ENCODE measurements at regions not wholly inside any gene's neighbourhood (a gene's known extent, or its start where the extent isn't known, plus 50 kb on each side); places are given as distances from the start of the nearest gene placed in this dataset.

DNA sequence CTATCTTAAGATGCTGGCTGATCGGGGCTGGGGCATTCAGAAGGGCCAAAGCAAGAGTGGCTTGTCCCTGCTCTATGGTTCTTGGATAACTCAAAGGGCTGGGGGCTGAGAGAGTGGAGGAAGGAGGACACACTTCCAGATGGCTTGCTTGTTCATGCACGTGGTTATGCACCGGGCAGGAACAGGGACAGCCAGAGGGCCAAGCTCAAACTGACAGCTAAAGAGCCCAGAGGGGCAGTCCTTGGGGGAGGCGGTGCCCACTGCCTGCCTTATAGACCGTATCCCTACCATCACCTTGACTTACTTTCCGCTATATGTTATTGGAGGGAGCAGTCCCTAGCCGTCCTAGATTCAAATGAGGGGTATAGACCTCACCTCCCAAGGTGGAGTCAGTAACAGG is 192.7 kb upstream of the SVIL start:
- Mint-ChIP-seq H3K27me3 (ENCODE audit: low read depth) (peaks cover 6% of the 10 kb centered on the region), H3K4me3 (no peak overlapping the region), H3K9me3 (peaks cover 4% of the 10 kb centered on the region), H3K36me3 (ENCODE audit: low read depth) (no peaks in the 10 kb centered on the region), H3K27ac (peak overlapping the region; percentile 14 to 89 (median 39)), H3K4me1 (peaks cover 35% of the 10 kb centered on the region)
- TF ChIP-seq, protein P1, sequence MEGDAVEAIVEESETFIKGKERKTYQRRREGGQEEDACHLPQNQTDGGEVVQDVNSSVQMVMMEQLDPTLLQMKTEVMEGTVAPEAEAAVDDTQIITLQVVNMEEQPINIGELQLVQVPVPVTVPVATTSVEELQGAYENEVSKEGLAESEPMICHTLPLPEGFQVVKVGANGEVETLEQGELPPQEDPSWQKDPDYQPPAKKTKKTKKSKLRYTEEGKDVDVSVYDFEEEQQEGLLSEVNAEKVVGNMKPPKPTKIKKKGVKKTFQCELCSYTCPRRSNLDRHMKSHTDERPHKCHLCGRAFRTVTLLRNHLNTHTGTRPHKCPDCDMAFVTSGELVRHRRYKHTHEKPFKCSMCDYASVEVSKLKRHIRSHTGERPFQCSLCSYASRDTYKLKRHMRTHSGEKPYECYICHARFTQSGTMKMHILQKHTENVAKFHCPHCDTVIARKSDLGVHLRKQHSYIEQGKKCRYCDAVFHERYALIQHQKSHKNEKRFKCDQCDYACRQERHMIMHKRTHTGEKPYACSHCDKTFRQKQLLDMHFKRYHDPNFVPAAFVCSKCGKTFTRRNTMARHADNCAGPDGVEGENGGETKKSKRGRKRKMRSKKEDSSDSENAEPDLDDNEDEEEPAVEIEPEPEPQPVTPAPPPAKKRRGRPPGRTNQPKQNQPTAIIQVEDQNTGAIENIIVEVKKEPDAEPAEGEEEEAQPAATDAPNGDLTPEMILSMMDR (IDR thresholded peaks at IDR 0.05; ENCODE audit: unreplicated experiment in 3 of 3): no peak

DNA sequence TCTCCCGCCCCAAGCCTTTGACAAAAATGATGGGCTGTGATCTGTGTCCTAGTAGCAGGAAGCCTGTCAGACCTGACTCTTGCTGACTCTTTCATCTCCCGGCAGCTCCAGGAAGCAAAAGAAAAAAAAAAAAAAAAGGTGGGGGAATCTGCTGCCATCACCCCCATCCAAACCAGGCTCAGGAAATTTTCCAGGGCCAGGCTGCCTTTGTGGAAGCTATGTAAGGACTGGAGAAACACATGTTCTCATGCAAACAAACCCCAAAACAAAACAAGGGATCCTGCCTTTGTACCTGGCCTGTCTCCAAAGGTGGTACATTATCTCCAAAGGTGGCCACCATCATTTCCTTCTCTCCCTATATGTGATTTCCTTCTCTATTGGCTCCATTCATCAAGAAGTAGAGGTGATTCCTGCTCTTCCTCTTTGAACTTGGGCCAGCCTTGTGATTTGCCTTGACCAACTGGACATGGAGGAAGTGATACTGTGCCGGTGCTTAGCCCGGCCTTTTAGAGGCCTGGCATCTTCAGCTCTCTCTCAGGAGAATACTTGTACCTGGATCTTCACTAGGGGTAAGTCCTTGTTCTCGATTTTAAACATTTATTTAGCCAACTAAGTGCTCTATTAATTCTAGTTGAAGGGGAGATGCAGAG is 192.2 kb upstream of the SVIL start:
- TF ChIP-seq, protein P1 (IDR thresholded peaks at IDR 0.05; ENCODE audit: unreplicated experiment in 3 of 3): no peak
- peaks cover 6% of the 10 kb centered on the region for H3K27me3 Mint-ChIP-seq (ENCODE audit: low read depth)
- no peaks in the 10 kb centered on the region for H3K36me3 Mint-ChIP-seq (ENCODE audit: low read depth)
- peak overlapping the region in 2 of 3 experiments; percentile 14 to 79 for H3K27ac Mint-ChIP-seq
- H3K4me1 Mint-ChIP-seq: peaks cover 39% of the 10 kb centered on the region
- peaks cover 4% of the 10 kb centered on the region for H3K9me3 Mint-ChIP-seq
- no peak overlapping the region for H3K4me3 Mint-ChIP-seq

DNA sequence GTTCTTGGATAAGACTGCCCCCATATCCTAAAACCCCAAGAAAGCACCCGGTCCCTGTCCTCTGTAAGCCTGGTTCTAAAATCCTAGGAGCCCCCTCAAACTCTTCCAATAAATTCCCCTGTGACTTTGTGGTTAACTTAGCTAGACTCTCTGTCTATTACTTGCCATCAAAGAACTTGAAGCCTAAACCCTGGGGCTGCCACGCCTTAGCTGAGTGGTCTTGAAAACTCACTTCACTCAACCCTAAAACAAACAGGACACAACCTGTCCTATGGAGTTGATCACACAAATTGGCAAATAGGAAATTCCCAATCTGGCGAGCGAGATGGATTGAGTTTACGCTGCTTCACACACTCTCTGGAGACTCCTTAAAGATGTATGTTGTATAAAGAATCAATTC is 191.4 kb upstream of the SVIL start:
- H3K4me1 Mint-ChIP-seq: peaks cover 46% of the 10 kb centered on the region
- H3K9me3 Mint-ChIP-seq: peaks cover 4% of the 10 kb centered on the region
- no peaks in the 10 kb centered on the region for H3K36me3 Mint-ChIP-seq (ENCODE audit: low read depth)
- no peak overlapping the region for H3K4me3 Mint-ChIP-seq
- H3K27me3 Mint-ChIP-seq (ENCODE audit: low read depth): peaks cover 7% of the 10 kb centered on the region
- H3K27ac Mint-ChIP-seq: peak overlapping the region; percentile 14 to 79 (median 66)
- TF ChIP-seq, protein P1 (IDR thresholded peaks at IDR 0.05; ENCODE audit: unreplicated experiment in 3 of 3): no peak

DNA sequence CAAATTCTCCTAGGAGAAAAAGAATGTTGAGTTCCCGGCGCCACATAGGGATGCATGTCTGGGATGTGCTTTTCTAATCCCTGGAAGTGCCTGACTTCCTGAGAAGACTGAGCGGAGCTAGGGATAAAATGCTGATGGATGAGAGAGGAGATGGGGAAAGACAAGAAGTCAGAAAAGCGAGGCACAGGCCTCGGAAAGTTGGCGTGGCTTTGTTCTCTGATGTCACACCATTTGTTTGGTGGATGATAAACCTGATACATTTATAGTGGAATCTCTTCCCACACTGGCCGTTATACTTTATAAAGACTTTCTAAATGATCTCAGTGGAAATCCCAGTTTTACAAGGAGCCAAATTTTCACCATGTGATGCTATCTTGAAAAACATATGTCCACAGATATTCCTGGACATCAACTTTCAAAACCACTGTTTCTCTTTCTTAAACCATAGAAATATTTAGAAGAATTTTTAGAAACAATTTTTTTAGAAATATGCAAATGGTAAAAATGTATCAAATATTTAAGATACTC is 188.8 kb upstream of the SVIL start:
- peak overlapping the region; percentile 39 to 79 (median 77) for H3K27ac Mint-ChIP-seq
- H3K36me3 Mint-ChIP-seq (ENCODE audit: low read depth): no peaks in the 10 kb centered on the region
- TF ChIP-seq, protein P1 (IDR thresholded peaks at IDR 0.05; ENCODE audit: unreplicated experiment in 3 of 3): no peak
- H3K4me3 Mint-ChIP-seq: peak overlapping the region in 1 of 3 experiments; percentile 19
- H3K27me3 Mint-ChIP-seq (ENCODE audit: low read depth): peaks cover 9% of the 10 kb centered on the region
- H3K4me1 Mint-ChIP-seq: peaks cover 40% of the 10 kb centered on the region
- peaks cover 2% of the 10 kb centered on the region for H3K9me3 Mint-ChIP-seq

DNA sequence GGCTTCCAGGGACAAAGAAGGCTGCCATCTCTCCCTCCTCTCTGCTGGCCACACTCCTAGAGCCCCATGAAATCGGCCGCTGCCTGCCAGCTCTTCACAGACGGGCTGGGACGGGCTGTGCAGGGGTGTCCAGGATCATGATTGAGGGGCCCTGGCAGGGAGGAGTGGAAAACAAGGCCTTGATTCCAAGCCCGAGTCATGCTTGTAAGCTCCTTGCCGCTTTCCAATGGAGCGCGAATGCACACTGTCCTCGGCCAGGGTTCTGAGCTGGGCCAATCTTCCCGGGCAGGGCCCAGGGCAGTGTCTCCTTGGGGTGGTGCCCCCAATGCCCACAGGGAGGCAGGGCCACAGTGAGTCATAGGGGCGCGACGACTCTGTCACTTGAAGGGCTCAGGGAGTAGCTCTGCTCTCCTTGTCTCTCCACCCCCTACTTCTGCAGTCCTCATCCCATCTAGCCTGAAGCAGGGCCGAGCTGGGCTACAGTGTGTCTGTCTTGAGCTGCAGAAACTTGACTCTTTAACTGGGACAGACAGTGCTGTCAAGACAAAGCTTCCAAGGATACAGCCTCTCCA is 186.2 kb upstream of the SVIL start:
- TF ChIP-seq, protein P1 (IDR thresholded peaks at IDR 0.05; ENCODE audit: unreplicated experiment in 3 of 3): no peak
- Mint-ChIP-seq H3K4me1 (peaks cover 49% of the 10 kb centered on the region), H3K4me3 (peak overlapping the region in 1 of 3 experiments; percentile 27), H3K9me3 (no peaks in the 10 kb centered on the region), H3K27ac (peak overlapping the region in 2 of 3 experiments; percentile 78 to 79), H3K27me3 (ENCODE audit: low read depth) (peaks cover 6% of the 10 kb centered on the region), H3K36me3 (ENCODE audit: low read depth) (no peaks in the 10 kb centered on the region)

Data from nephron (organoid).